Middle frontal gyrus (tissue), 1 donor: ENCODE measurements at regions not wholly inside any gene's neighbourhood (a gene's known extent, or its start where the extent isn't known, plus 50 kb on each side); places are given as distances from the start of the nearest gene placed in this dataset.
"Not testable (repeated sequence)": the region's sequence is repeated elsewhere in the genome, so short reads cannot be mapped to it uniquely, and the experiment has no call there.

ENCODE experiments used
- DNase-seq: peaks from one replicate; pipeline ENCODE4 v3.0.0-alpha.2; 2015; ENCODE audit warnings: low spot score; ENCODE audit errors: extremely low spot score

DNA sequence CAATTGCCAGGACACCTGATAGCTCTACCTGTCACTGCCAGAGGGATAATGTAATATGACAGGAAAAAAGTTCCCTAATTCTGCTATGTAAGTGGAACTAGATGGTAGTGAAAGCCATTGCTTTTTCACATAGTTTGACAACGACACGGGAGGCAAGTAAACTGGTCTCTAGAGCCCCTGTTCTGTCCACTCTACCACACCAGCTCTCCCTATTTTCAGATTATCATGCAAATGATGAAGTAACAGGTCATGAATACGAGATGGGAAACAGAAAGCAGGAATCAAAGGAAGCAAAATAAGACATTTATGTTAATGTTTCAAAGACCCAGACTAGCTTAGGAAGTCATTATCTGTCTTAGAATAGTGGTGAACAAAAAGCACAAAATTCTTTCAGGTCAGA lies 56.2 kb downstream of the TAF11L14 start:
- DNase-seq, result no peak

DNA sequence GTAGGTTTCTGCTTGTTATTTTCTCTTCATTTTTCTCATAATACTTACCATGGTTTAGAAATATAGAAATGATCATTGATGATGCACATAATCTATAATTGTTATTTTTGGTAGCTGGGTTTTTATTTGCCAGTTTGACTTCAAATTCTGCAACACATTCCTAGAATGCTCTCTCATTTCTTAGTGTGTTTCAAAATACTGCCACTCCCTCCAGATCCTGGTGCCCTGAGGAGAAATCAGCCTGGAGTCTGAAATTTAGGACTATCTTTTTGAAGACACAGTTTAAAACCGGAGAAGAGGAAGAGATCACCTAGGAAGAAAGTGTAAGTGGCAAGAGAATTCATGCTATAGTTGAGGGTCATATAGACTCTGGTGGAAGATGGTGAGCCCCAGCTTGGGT lies 57.5 kb downstream of the TAF11L14 start:
- DNase-seq, result no peak

DNA sequence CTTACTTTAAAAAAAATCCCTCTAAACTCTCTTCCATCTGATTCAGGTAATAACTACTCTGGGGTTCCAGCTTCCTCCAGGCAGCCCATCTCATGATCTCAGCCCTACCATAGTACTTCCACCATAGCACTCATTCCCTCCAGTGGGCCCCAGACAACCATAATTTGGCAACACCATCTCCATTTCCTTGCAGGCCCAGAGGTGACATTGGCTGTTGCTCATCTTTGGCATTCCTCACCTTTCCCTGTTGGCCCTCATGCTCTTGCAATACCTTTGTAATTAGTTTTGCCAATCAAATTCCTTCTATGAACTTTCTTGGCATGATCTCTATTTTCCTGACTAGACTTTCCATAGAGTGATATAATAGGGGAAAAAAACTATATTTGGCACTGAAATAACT lies 60.1 kb downstream of the TAF11L14 start:
- no peak for DNase-seq

DNA sequence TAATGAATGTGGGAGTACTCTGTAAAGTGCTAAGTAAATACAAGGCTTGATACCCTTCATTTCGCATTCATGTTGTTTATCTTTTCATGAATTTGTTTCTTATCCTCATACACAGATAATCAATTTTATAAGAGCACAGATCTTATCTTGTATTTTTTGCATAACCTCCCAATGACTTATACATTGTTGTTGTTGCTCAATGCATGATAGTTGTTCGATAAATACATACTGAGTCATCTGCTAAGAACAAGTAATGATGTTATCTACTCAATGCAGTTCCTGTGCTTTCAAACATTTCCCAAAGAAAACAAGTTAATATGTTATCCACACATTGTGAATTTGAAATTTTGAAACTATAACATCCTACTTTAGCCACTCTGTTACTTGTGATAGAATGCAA lies 60.7 kb downstream of the TAF11L14 start:
- no peak for DNase-seq

DNA sequence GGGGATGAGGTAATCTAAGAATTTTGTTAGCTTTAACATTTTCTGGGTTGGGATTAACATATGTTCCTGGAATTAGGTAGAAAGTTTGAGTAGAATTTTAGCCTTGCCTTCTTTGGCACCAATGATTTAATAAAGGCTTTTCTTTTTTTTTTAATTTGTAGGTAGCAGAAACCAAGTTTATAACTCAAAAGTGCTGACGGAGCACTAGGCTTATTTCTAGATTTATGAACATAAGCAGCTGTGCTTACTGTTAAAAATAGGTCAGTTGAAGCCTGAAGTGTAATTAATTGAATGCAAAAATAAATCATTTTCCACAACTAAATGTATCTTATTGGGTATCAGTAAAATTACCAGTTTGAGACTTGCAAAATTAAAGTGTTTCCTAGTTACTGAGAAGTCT lies 62.4 kb downstream of the TAF11L14 start:
- no peak for DNase-seq

DNA sequence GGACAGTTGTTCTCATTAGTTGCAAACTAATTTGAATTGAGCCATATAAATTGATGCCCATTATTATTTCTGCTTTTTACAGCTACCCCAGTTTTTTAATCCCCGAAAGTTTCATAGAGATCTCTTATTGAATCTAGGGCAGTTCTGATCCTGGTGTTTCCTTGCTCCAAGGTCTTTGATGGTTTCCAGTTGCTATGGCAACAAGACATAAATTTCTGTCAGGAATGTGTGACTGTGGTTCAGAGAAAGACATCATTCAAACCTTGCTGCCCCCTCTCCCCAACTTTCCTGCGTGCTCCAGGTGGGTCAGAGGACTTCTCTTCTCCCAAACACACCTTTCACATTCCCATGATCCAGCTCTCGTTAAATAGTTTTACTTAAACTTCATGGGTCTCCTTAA lies 63.4 kb downstream of the TAF11L14 start:
- no peak for DNase-seq

DNA sequence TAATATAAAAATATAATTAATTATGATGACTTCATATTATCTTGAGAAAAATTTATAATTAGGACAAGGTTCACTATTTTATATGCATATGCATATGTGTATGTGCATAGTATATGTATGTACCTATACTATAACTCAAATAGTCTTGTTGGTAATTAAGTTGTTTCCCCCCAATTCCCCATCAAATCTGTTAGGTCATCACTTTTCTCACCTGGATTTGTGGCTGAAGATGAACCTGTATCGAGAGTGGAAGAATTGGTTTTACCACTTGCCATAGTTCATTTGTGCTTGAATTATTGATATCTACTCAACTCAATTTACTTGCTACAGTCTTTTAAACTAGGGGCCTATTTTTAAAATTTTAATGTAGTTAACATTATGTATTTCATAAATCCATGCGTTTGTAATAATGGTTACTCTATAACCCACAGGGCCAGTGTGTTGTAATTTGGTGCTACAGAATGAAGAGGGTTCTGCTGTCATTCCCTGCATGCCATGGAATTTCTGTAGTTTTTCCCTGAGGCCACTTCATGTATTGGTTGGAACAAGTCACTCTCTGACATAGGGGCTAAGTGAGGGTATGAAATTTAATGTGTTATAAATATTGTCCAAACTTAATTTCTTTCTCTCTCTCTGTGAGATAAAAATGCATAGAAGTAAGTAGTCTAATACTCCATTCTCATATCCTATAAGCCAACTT lies 74.9 kb downstream of the TAF11L14 start:
- DNase-seq, result no peak

DNA sequence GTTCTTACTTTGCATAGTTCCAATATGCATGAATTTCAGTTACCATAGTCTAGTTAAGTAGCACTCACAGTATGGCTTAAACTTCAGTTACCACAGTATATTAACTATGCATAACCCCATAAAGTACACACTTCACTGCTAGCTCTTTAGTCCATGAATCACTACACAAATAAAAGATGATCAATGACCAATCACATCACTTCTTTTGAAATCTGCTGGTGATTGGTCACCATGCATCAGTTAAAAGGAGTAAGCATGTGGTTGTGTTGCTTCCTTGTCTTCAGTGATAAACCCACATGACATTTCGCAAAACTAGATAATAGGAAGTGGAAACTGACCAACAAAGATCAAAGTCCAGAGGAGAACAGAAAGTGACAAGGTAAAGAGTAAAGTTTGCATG lies 79.0 kb downstream of the TAF11L14 start:
- no peak for DNase-seq

DNA sequence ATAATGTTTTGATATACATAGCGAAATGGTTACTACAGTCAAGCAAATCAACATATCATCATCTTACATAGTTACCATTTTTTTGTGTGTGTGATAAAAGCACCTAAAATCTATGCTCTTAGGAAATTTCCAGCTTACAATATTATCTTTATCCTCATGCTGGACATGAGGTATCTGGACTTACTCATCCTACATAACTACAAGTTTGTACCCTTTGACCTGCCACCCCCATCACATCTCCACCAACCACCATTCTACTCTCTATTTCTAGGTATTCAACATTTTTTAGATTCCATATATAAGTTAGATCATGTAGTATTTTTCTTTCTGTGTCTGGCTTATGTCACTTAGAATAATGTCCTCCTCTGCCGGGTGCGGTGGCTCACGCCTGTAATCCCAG lies 79.9 kb downstream of the TAF11L14 start:
- no peak for DNase-seq

DNA sequence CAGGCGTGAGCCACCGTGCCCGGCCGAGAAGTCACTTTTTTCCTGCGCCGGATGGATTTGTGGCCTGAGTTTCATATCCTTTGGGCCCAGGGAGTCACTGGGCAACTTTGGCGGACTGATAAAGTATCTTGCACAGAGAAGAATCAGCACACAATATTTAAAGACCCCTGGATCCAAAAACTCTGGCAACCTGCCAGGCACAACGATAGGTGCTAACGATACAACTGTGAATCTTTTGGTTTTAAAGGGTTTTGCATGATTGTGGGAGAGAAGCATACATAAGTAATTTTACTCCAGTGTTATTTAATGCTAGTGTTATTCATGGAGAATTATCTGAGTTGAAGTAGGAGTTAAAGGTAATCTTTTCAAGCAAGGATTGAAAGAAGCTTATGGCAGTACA lies 85.3 kb downstream of the TAF11L14 start:
- DNase-seq, result no peak

DNA sequence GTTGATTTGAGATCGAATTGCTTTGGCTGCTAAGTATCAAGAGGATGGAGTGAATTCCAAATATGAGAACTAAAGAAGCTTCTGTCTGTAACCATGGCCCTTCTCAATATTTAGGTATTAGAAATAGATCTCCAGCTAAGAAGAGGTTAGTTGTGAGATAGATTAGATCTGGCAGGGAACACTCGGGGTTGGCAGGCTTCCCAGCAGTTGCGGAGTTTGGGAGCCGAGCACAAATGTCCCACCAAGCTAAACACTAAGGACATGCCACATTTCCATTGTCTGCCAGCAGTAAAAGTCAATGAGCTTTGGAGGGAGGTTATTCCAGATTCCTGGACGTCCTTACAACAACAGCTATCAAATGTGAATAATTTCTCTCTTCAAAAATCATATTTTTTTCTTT lies 85.8 kb downstream of the TAF11L14 start:
- no peak for DNase-seq

DNA sequence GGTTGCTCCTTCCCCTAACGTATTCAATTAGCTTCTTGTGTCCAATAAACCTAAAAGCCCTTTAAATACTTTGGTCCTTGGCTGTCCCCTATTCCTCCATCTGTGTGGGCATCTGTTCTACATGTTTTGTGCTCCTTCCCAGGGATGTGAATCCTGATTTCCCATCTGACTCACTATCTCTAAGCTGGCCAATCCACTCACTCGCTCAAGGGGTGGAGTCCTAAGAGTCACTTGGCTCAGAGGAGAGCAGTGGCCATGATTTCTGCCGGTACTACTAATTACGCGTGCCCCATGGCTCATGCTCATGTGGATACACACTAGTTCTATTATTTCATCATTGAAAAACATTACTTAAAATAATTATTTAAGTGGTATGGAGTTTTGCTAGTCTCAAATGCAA lies 89.6 kb downstream of the TAF11L14 start:
- DNase-seq, result no peak

DNA sequence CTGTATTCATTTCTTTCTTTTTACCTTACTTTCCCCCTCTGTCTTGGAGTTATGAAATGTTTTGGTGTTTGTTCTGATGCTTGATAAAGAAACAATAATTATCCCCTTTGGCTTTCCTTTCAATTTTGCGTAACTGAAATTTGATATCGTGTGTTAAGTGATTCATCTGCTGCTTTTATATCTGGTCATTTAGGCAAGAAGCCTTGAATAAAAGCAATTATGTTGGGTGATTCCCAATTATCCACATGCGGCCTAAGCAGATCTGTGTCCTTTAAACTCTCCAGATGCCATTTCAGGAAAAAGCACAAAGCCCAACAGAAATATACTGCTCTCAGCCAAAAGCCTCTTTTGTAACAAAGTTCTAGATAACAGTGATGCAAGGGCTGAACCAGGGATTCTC lies 92.8 kb downstream of the TAF11L14 start:
- DNase-seq, result no peak

DNA sequence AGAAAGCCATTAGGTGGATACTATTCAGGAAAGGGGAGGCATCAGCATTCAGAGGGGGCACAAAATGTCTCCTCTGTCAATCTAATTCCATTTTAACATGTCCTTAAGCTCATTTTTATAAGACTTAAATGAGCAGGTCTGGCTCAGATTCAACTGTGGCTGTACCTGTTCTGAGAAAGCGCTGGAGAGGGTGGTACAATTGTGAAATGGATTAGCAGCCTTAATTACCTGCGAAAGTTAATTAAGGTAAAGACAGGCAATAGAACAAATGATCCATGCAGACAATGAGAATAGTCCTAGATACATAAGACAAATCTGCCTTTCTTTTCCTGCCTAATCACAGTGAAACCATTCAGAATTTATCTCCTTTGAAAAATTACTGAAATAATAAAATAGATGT lies 96.2 kb downstream of the TAF11L14 start:
- DNase-seq, result no peak

DNA sequence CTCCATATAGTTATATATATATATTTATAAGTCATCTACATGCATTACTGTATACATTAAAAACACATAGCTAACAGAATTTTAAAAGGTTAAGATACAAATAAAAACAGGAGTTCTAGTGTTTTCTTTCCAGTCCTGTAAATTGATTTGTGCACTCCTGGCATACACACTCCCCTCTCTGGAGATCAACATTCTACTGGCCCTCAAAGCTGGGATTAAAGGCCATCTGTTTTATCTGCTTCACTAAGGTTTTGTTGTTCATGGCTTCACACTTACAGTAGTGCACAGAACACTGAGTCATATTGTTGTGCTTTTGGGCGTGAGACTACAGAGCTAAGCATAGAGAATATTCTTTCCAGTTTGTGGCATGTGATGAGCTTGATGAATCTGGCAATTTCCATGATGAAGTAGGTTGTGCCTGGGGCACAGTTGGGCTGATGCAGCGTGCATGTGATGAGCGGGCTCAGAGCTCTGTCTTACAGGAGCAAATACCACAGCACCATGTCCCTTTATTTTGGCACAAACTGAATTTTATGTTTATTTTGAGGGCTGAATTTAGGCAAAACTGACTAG lies 98.2 kb downstream of the TAF11L14 start:
- no peak for DNase-seq

DNA sequence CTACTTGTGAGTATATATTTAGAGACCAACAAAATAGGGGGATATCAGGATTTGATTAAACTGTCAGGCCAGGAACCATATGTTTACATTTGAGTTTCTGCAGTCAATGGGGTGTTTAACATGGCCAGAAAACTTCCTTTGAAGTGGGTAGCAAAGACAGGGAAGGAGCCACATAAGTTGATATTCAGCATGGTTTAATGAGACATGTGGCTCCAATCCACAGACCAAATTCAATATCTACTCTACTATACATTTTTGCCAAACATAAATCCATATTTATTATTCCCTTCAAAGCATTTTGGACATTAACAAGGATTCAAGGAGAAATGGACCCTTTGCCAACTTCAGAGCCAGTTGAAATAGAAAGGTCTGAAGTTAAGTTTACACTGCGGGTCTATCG lies 99.8 kb downstream of the TAF11L14 start:
- no peak for DNase-seq

DNA sequence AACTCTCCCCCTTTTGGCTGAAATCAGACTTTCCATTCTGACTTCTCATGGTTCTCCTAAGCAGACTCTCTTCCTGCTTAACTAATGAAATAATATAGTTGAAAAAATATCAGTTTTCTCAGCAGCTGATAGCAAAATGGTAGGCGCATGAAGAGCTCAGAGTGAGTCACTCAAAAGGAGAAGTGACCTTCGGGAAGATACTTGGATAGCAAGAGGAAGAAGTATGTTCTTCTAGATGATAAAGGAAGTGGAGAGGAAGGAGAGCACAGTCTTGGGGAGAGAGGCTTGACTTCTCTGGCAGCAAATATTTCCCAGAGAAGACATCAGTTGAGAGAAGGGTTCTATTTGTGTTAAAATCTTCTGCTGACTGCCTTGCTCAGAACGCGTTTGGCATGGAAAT lies 101.5 kb downstream of the TAF11L14 start:
- no peak for DNase-seq

DNA sequence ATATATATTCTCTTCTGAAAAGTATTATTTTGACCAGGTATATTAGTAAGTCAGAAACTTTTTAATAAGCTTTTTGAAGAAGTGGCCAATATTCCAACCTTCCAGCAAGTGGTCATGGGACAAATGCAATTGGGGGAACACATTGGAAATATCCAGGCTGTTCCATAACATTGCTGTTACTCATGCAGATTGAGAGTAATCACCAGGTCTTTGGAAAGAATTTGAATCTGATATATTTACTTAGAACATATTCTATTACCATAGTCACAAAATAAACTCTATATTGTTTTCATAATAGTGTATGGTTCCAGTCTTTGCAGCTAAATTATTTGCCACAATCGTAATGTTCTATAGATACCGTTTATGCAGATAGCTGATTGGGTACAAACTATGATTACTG lies 102.8 kb downstream of the TAF11L14 start:
- no peak for DNase-seq

DNA sequence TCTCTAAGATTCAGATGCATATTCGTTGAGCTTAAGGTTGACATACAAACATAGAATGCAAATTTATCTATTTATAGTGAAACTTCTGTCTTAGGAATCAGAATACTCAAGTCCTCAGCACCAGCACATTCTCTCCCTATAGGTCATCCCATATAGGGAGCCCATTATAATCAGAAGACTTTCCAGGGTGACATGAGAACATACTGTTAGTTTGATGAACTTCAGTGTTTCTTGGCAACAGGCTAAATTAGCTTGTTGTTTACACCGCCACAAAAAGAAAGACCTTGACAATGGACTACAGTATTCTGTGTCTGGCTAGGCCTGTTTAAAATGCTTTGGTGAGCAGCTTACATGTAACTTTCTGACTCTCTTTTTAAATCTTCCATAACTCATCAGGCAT lies 104.2 kb downstream of the TAF11L14 start:
- no peak for DNase-seq

DNA sequence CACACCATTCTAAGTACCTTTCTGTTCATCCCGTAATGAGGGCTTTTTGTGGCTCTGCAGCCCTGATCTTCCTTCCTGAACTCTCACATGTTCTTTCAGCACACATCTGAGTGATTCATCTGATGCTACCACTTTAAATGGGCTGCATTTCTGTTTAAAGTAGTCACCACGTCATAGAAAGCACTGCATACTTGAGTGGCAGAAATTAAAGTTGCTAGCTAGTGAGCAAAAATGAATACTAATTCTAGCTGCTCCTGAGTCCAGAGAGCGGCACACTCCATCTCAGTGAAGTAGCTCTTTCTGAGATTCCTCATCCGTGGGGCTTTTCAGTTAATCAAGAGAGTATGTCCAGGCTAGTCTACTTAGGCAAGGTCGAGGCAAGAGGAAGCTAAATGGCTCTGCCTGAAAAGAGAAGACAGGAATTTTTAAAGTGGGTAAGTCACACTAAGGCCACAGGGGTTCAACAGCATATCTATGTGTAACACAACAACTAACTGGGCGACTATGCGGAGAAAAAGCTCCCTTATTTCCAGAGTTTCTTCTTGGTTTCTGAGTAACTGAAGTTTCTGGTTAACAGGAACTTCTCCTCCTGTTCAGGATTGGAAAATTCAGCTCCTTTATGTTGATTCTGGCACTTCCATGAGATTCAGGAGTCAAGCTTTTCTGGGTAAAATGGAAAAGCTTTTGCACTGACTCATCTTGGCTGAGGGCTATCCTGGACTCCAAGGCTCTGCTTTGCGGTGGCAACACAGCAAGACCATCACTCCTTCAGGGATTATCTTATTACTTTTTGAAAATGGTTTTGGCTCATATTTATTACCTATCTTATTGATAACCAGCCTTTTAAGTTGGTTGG lies 109.5 kb downstream of the TAF11L14 start:
- DNase-seq, result no peak

DNA sequence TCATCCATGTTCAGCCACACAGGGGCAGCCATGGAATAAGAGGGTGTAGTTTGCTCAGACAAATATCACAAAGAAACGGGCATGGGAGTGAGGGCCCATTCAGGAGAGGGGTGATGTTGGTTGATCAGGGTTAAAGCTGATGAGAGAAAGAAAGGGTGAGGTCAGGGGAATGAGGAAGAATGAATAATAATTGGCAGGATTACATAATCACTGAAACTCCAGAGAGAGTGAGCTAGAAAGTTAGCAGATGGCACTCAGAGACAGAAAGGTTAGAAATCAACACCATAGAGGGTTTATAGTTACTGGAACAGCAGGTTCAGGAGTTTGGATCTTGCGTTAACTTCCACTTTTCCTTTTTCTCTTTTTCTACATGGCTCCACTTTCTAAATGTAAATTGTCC lies 113.9 kb downstream of the TAF11L14 start:
- no peak for DNase-seq

DNA sequence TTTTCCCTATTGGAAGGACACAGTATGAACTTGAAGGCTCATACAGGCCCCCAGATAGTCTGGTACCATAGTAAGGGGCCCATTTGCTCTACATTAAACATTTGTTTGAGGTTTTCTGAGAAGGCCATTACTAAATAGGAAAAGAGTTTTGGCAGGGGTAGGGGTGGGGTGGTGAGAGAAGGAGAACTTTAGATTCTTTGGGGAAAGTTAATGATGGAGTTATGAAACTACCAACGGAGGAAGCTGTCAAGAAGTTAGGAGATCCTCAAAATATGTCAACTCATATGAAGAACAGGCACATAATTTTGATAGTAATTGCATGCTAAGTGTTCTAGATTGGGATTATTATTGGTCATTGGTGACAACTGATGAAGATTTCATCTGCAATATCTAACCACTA lies 114.7 kb downstream of the TAF11L14 start:
- DNase-seq, result no peak

DNA sequence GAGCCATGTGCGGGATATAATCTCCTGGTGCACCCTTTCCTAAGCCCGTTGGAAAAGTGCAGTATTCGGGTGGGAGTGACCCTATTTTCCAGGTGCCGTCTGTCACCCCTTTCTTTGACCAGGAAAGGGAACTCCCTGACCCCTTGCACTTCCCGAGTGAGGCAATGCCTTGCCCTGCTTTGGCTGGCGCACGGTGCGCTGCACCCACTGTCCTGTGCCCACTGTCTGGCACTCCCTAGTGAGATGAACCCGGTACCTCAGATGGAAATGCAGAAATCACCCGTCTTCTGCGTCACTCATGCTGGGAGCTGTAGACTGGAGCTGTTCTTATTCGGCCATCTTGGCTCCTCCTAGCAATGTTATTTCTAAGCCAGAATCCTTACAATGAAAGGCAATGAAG lies 121.1 kb downstream of the TAF11L14 start:
- DNase-seq, result not testable (repeated sequence)
